ENCODE measurements at regions not wholly inside any gene's neighbourhood (a gene's known extent, or its start where the extent isn't known, plus 50 kb on each side); places are given as distances from the start of the nearest gene placed in this dataset.

GRCh38 chr21:43305811-43306311, 121.1 kb downstream of the SIK1 start:
- FAIRE-seq = no peak
- DNase-seq (ENCODE audit: extremely low spot score, insufficient read length, low read depth) = no peak

GRCh38 chr21:43305336-43305665, 121.6 kb downstream of the SIK1 start:
- no peak for FAIRE-seq
- DNase-seq (ENCODE audit: extremely low spot score, insufficient read length, low read depth) = no peak

- DNase-seq (ENCODE audit: extremely low spot score, insufficient read length, low read depth) (no peak), FAIRE-seq (no peak)
Measured at GRCh38 chr21:43304621-43305335, 122.2 kb downstream of the SIK1 start.

- no peak for DNase-seq (ENCODE audit: extremely low spot score, insufficient read length, low read depth)
- no peak for FAIRE-seq
Measured at GRCh38 chr21:43304206-43304605, 122.7 kb downstream of the SIK1 start.

GRCh38 chr21:43303275-43304178, 123.4 kb downstream of the SIK1 start:
- FAIRE-seq = no peak
- DNase-seq (ENCODE audit: extremely low spot score, insufficient read length, low read depth) = no peak

- no peak for DNase-seq (ENCODE audit: extremely low spot score, insufficient read length, low read depth)
- no peak for FAIRE-seq
Measured at GRCh38 chr21:43302769-43303168, 124.2 kb downstream of the SIK1 start.

GRCh38 chr21:43302062-43302700, 124.8 kb downstream of the SIK1 start:
- no peak for DNase-seq (ENCODE audit: extremely low spot score, insufficient read length, low read depth)
- no peak for FAIRE-seq

- no peak for FAIRE-seq
- DNase-seq (ENCODE audit: extremely low spot score, insufficient read length, low read depth) = no peak
Measured at GRCh38 chr21:43301409-43302061, 125.4 kb downstream of the SIK1 start.

- DNase-seq (ENCODE audit: extremely low spot score, insufficient read length, low read depth) (no peak), FAIRE-seq (no peak)
Measured at GRCh38 chr21:43300496-43301408, 126.2 kb downstream of the SIK1 start.

GRCh38 chr21:43299441-43300277, 127.3 kb downstream of the SIK1 start:
- DNase-seq (ENCODE audit: extremely low spot score, insufficient read length, low read depth) (no peak), FAIRE-seq (no peak)

- DNase-seq (ENCODE audit: extremely low spot score, insufficient read length, low read depth) (no peak), FAIRE-seq (no peak)
Measured at GRCh38 chr21:43298546-43299440, 128.1 kb downstream of the SIK1 start.

GRCh38 chr21:43297989-43298388, 128.9 kb downstream of the SIK1 start:
- no peak for DNase-seq (ENCODE audit: extremely low spot score, insufficient read length, low read depth)
- FAIRE-seq = no peak

GRCh38 chr21:43297391-43297981, 128.7 kb downstream of the CRYAA start:
- DNase-seq (ENCODE audit: extremely low spot score, insufficient read length, low read depth) (no peak), FAIRE-seq (no peak)

- FAIRE-seq = no peak
- DNase-seq (ENCODE audit: extremely low spot score, insufficient read length, low read depth) = no peak
Measured at GRCh38 chr21:43295066-43295958, 126.5 kb downstream of the CRYAA start.

GRCh38 chr21:43294194-43294902, 125.5 kb downstream of the CRYAA start:
- FAIRE-seq (no peak), DNase-seq (ENCODE audit: extremely low spot score, insufficient read length, low read depth) (no peak)

GRCh38 chr21:43292866-43293142, 124.0 kb downstream of the CRYAA start:
- no peak for DNase-seq (ENCODE audit: extremely low spot score, insufficient read length, low read depth)
- FAIRE-seq = no peak
